Keratinocyte (primary cell): ENCODE measurements at regions not wholly inside any gene's neighbourhood (a gene's known extent, or its start where the extent isn't known, plus 50 kb on each side); places are given as distances from the start of the nearest gene placed in this dataset.

Experiments
- CTCF ChIP-seq, 3 experiments: IDR thresholded peaks in 1 of 3; conservative IDR thresholded peaks in 1 of 3; optimal IDR thresholded peaks in 1 of 3; 2 replicates in 2 of 3; 3 replicates in 1 of 3; pipeline versions ENCODE3 to v1.5.1; 2011; ENCODE audit warnings: low read length in 3 of 3, mild to moderate bottlenecking in 3 of 3, moderate library complexity in 2 of 3, control low read depth in 1 of 3, inconsistent platforms in 1 of 3; ENCODE audit not compliant: insufficient read depth in 2 of 3; ENCODE audit errors: extremely low read depth in 1 of 3
- EZH2 ChIP-seq: IDR thresholded peaks from one replicate; pipeline ENCODE4 v1.6.1; 2012; ENCODE audit warnings: inconsistent platforms, mild to moderate bottlenecking, low read length, moderate library complexity

GRCh38 chr13:93116809-93117208, 109.8 kb upstream of the GPC6 start:
- no peak for TF ChIP-seq CTCF (optimal IDR thresholded peaks at IDR 0.05 in 1 of 3, IDR thresholded peaks at IDR 0.05 in 1 of 3, conservative IDR thresholded peaks at IDR 0.05 in 1 of 3; ENCODE audit: extremely low read depth in 1 of 3, insufficient read depth in 2 of 3, low read length in 3 of 3)
- TF ChIP-seq EZH2 = no peak
